Kidney (tissue), 13 donors: ENCODE measurements at regions not wholly inside any gene's neighbourhood (a gene's known extent, or its start where the extent isn't known, plus 50 kb on each side); places are given as distances from the start of the nearest gene placed in this dataset.

Experiments used
- DNase-seq, 5 donors: peaks; one replicate each; pipeline ENCODE4 v3.0.0-alpha.2; 2013 to 2020
- FAIRE-seq: peaks from 2 replicates; lab custom pipeline; 2012; peaks lifted over from hg19 to GRCh38; lab: Jason Lieb, UNC
- H3K27ac ChIP-seq, 2 donors: one replicate each; pipeline ENCODE4 v1.7.0; 2013; ENCODE audit warnings: low read depth in 2 of 2, low read length in 2 of 2, inconsistent platforms in 1 of 2
- H3K27me3 ChIP-seq: one replicate; pipeline ENCODE4 v1.7.1; 2013; ENCODE audit warnings: low read length, inconsistent platforms; ENCODE audit not compliant: control insufficient read depth, insufficient read depth
- H3K36me3 ChIP-seq, 3 donors: one replicate each; pipeline versions ENCODE4 v1.7.0 to v1.7.1; 2013; ENCODE audit warnings: low read length in 3 of 3, control low read depth in 1 of 3, inconsistent platforms in 1 of 3; ENCODE audit not compliant: insufficient read depth in 3 of 3, control insufficient read depth in 2 of 3
- H3K4me1 ChIP-seq, 3 donors: one replicate each; pipeline versions ENCODE4 v1.7.0 to v1.7.1; 2013; ENCODE audit warnings: low read length in 3 of 3, inconsistent platforms in 1 of 3, low read depth in 1 of 3; ENCODE audit not compliant: control insufficient read depth in 2 of 3, insufficient read depth in 2 of 3
- H3K4me3 ChIP-seq, 3 donors: one replicate each; pipeline versions ENCODE4 v1.7.0 to v1.8.1; 2013; ENCODE audit warnings: low read length in 3 of 3, control low read depth in 1 of 3, inconsistent platforms in 1 of 3
- H3K9ac ChIP-seq, 3 donors: one replicate each; pipeline versions ENCODE4 v1.7.0 to v1.7.1; 2013; ENCODE audit warnings: low read length in 3 of 3, control low read depth in 1 of 3, inconsistent platforms in 1 of 3
- H3K9me3 ChIP-seq, 3 donors: one replicate each; pipeline versions ENCODE4 v1.7.0 to v1.7.1; 2013; ENCODE audit warnings: low read length in 3 of 3, control low read depth in 1 of 3, inconsistent platforms in 1 of 3; ENCODE audit not compliant: control insufficient read depth in 2 of 3, insufficient read depth in 1 of 3
- CTCF ChIP-seq: IDR thresholded peaks from 3 replicates; pipeline ENCODE4 v1.5.1; 2012; ENCODE audit warnings: mild to moderate bottlenecking, moderate library complexity, borderline replicate concordance; ENCODE audit not compliant: insufficient read depth; ENCODE audit errors: extremely low read depth
- intact Hi-C: fragments of 100-400 bp; cut with DNase I; formaldehyde crosslinking; loops from one replicate; pipeline ENCODE4 v1.11.1; 2022
- donor health status: control.
- donor health status: control.
- donor health status: control.
- donor health status: control.
- donor health status: control.
- donor health status: DM: yes; HTN: yes; CAD: no.
- donor health status: Normal renal cell carcinoma (clear cell type).

GRCh38 chr11:10641912-10642697 lies 51.5 kb downstream of the IRAG1 start:
- Histone ChIP-seq H3K4me3 (no peak overlapping the region), H3K36me3 (no peaks in the 10 kb centered on the region), H3K27ac (peak overlapping the region; percentile 8 to 21), H3K4me1 (peaks cover 0 to 14% (median 7%) of the 10 kb centered on the region in 3 donors), H3K9ac (no peak overlapping the region), H3K9me3 (no peaks in the 10 kb centered on the region), H3K27me3 (no peaks in the 10 kb centered on the region)
- intact Hi-C loops, result no loop called here
- FAIRE-seq, result no peak
- peak in 1 of 5 donors; percentile 36 for DNase-seq
- TF ChIP-seq CTCF, result no peak

GRCh38 chr11:10641177-10641911 lies 52.2 kb downstream of the IRAG1 start:
- Histone ChIP-seq H3K27me3 (no peaks in the 10 kb centered on the region), H3K4me1 (peaks cover 0 to 11% (median 7%) of the 10 kb centered on the region in 3 donors), H3K27ac (peak overlapping the region in 1 of 2 donors; percentile 21), H3K9ac (no peak overlapping the region), H3K9me3 (no peaks in the 10 kb centered on the region), H3K4me3 (no peak overlapping the region), H3K36me3 (no peaks in the 10 kb centered on the region)
- DNase-seq (no peak), FAIRE-seq (no peak)
- TF ChIP-seq CTCF, result no peak
- intact Hi-C loops, result no loop called here

GRCh38 chr11:10640308-10640707 lies 53.2 kb downstream of the IRAG1 start:
- Histone ChIP-seq H3K36me3 (no peaks in the 10 kb centered on the region), H3K4me1 (peaks cover 0 to 8% (median 1%) of the 10 kb centered on the region in 3 donors), H3K27me3 (no peaks in the 10 kb centered on the region), H3K27ac (peak overlapping the region in 1 of 2 donors; percentile 13), H3K9me3 (no peaks in the 10 kb centered on the region), H3K4me3 (no peak overlapping the region), H3K9ac (no peak overlapping the region)
- no peak for TF ChIP-seq CTCF
- intact Hi-C loops, result no loop called here
- FAIRE-seq, result no peak
- no peak for DNase-seq
